K562 (cell line): ENCODE measurements at regions not wholly inside any gene's neighbourhood (a gene's known extent, or its start where the extent isn't known, plus 50 kb on each side); places are given as distances from the start of the nearest gene placed in this dataset.

Experiments
- ATAC-seq: fragments of 200-7000 bp; cut with Tn5 transposase; 3 replicates; pipeline ENCODE4 v1.9.1; 2020; ENCODE audit warnings: moderate library complexity
- BruUV-seq: library from RNA; stranded (reverse); fragments of 400-500 nt; replicated peaks from 2 replicates; lab custom pipeline; 2021; lab: Mats Ljungman, UMichigan
- CTCF ChIA-PET: fragments of 300-600 bp; formaldehyde crosslinking; extraction: SDS; loops from one replicate; lab custom pipeline; 2021; ENCODE audit warnings: low intra/inter-chr PET ratio; lab: Yijun Ruan, JAX
- POLR2A ChIA-PET: fragments of 300-600, 350-650 bp; sonication (Branson Sonifier 250); formaldehyde crosslinking; extraction: SDS; loops from one replicate; lab custom pipeline; 2021; ENCODE audit warnings: antibody characterized with exemption, inconsistent platforms; lab: Yijun Ruan, JAX
- DNase-seq, 4 experiments: peaks; one replicate each; pipeline versions ENCODE4 v3.0.0 to v3.0.0-alpha.2; 2011 to 2018; ENCODE audit warnings: low spot score in 3 of 4, mixed read lengths in 3 of 4; ENCODE audit errors: extremely low read depth in 1 of 4
- FAIRE-seq: peaks from 2 replicates; lab custom pipeline; 2011; peaks lifted over from hg19 to GRCh38; lab: Jason Lieb, UNC
- H2AFZ ChIP-seq: 2 replicates; pipeline ENCODE4 v1.6.0; 2011; ENCODE audit warnings: low read depth, low read length, control low read depth, inconsistent platforms
- H3K27ac ChIP-seq: fragments of 200-600 bp; 3 replicates; pipeline ENCODE4 v1.8.0; 2011; ENCODE audit warnings: low read depth, mild to moderate bottlenecking, control low read depth, inconsistent platforms, low read length, moderate library complexity, mixed read lengths; ENCODE audit errors: extremely low read depth
- H3K27me3 ChIP-seq, 2 experiments: fragments of 300-600 bp in 1 of 2; 2 replicates in 1 of 2; 3 replicates in 1 of 2; pipeline versions ENCODE4 v1.6.0 to v1.8.0; 2011; ENCODE audit warnings: inconsistent platforms in 2 of 2, low read length in 2 of 2, mild to moderate bottlenecking in 1 of 2, mixed read lengths in 1 of 2, moderate library complexity in 1 of 2; ENCODE audit not compliant: control insufficient read depth in 2 of 2, insufficient read depth in 2 of 2
- H3K36me3 ChIP-seq: fragments of 300-600 bp; 3 replicates; pipeline ENCODE4 v1.8.0; 2011; ENCODE audit warnings: mild to moderate bottlenecking, low read length, inconsistent platforms; ENCODE audit not compliant: control insufficient read depth, insufficient read depth
- H3K4me1 ChIP-seq, 2 experiments: fragments of 200-600 bp in 1 of 2; replicated peaks in 1 of 2; 2 replicates in 1 of 2; 3 replicates in 1 of 2; pipeline versions ENCODE4 v1.5.1 to v1.8.0; 2011; ENCODE audit warnings: inconsistent platforms in 2 of 2, low read length in 2 of 2, mild to moderate bottlenecking in 1 of 2, mixed read lengths in 1 of 2, moderate library complexity in 1 of 2; ENCODE audit not compliant: control insufficient read depth in 2 of 2, insufficient read depth in 2 of 2
- H3K4me2 ChIP-seq: 2 replicates; pipeline ENCODE4 v1.6.1; 2011; ENCODE audit warnings: low read length, control low read depth, inconsistent platforms, mixed read lengths; ENCODE audit not compliant: insufficient read depth
- H3K4me3 ChIP-seq: fragments of 200-600 bp; sonication (generic), shearing (Covaris generic); 2 replicates; pipeline ENCODE4 v1.5.1; 2016; ENCODE audit warnings: control low read depth, inconsistent platforms
- H3K79me2 ChIP-seq: fragments of 200-600 bp; 3 replicates; pipeline ENCODE4 v1.8.0; 2011; ENCODE audit warnings: low read length, inconsistent platforms; ENCODE audit not compliant: control insufficient read depth, insufficient read depth
- H3K9ac ChIP-seq, 2 experiments: 2 replicates each; pipeline versions ENCODE4 v1.6.0 to v1.6.1; 2011; ENCODE audit warnings: low read depth in 2 of 2, low read length in 2 of 2, control low read depth in 1 of 2, inconsistent platforms in 1 of 2, mild to moderate bottlenecking in 1 of 2, mixed read lengths in 1 of 2; ENCODE audit not compliant: insufficient read depth in 1 of 2
- H3K9me1 ChIP-seq: one replicate; pipeline ENCODE4 v1.6.0; 2011; ENCODE audit warnings: inconsistent platforms, mild to moderate bottlenecking, low read length, moderate library complexity; ENCODE audit not compliant: control insufficient read depth, insufficient read depth
- H3K9me3 ChIP-seq: replicated peaks from 2 replicates; pipeline ENCODE4 v1.5.1; 2011; ENCODE audit warnings: low read depth, low read length, inconsistent platforms; ENCODE audit not compliant: control insufficient read depth, insufficient read depth
- H4K20me1 ChIP-seq: replicated peaks from 2 replicates; pipeline ENCODE4 v1.6.1; 2011; ENCODE audit warnings: low read length, inconsistent platforms, mixed read lengths; ENCODE audit not compliant: control insufficient read depth, insufficient read depth
- ARID4B ChIP-seq: sonication (generic); formaldehyde crosslinking; IDR thresholded peaks from 2 replicates; pipeline ENCODE4 v1.8.0; 2022; ENCODE audit warnings: mild to moderate bottlenecking, missing genetic modification reagents
- LEF1 ChIP-seq: fragments of 450-650 bp; IDR thresholded peaks from 2 replicates; pipeline ENCODE4 v1.6.1; 2016; ENCODE audit warnings: mild to moderate bottlenecking
- NEUROD1 ChIP-seq: fragments of 150-350 bp; IDR thresholded peaks from 2 replicates; pipeline ENCODE4 v1.6.1; 2014; ENCODE audit warnings: borderline replicate concordance, low read length, low read depth; ENCODE audit not compliant: partially characterized antibody
- NFE2L1 ChIP-seq: fragments of 450-650 bp; IDR thresholded peaks from 2 replicates; pipeline ENCODE4 v1.6.1; 2016; ENCODE audit warnings: missing genetic modification characterization, low read depth, mild to moderate bottlenecking, missing compliant biosample characterization, moderate library complexity, borderline replicate concordance
- NONO ChIP-seq, 2 experiments: fragments of 200-400 bp in 1 of 2; fragments of 450-650 bp in 1 of 2; formaldehyde crosslinking in 1 of 2; IDR thresholded peaks; 2 replicates each; pipeline ENCODE4 v1.6.1; 2017; ENCODE audit warnings: low read depth in 2 of 2, mild to moderate bottlenecking in 2 of 2, moderate library complexity in 2 of 2, low read length in 1 of 2
- TAF7 ChIP-seq: fragments of 450-650 bp; IDR thresholded peaks from 2 replicates; pipeline ENCODE4 v1.6.1; 2016; ENCODE audit warnings: missing genetic modification characterization, missing compliant biosample characterization
- TOE1 ChIP-seq, 2 experiments: fragments of 450-650 bp in 1 of 2; sonication (generic) in 1 of 2; formaldehyde crosslinking in 1 of 2; IDR thresholded peaks; 2 replicates each; pipeline versions ENCODE4 v1.7.1 to v1.8.0; 2016 to 2022; ENCODE audit warnings: borderline replicate concordance in 2 of 2, mild to moderate bottlenecking in 2 of 2, antibody characterized with exemption in 1 of 2, inconsistent platforms in 1 of 2, low read depth in 1 of 2, missing genetic modification reagents in 1 of 2, moderate library complexity in 1 of 2
- ZC3H11A ChIP-seq: IDR thresholded peaks from 2 replicates; pipeline ENCODE4 v1.6.1; 2012; ENCODE audit warnings: low read depth, low read length, improper control_type of control experiment
- ZNF668 ChIP-seq: fragments of 250-450 bp; sonication (Bioruptor Pico); IDR thresholded peaks from 2 replicates; pipeline ENCODE4 v1.8.0; 2022; ENCODE audit warnings: mild to moderate bottlenecking, inconsistent platforms
- WGBS: fragments of 100-300 bp; shearing (Covaris generic); methylation state at CpG from one replicate; pipeline ENCODE4 v1.1.6; 2016; ENCODE audit warnings: low coverage, mixed read lengths; ENCODE audit not compliant: insufficient coverage; ENCODE audit errors: missing lambda C conversion rate; 5-methylcytosine and 5-hydroxymethylcytosine counted together
- in situ Hi-C: fragments of 300-500 bp; cut with MboI; formaldehyde crosslinking; loops from 4 replicates; pipeline ENCODE4 v1.15.0; 2018; ENCODE audit warnings: inconsistent platforms, mixed read lengths
- intact Hi-C: fragments of 100-400 bp; cut with micrococcal nuclease; formaldehyde crosslinking; loops from 2 replicates; pipeline ENCODE4 v1.14.2; 2022

- TF ChIP-seq LEF1 (no peak), ARID4B (no peak), TOE1 (IDR thresholded peaks at IDR 0.05; ENCODE audit: borderline replicate concordance) (no peak), TOE1 (CRISPR knock-in tag; IDR thresholded peaks at IDR 0.05; ENCODE audit: borderline replicate concordance, low read depth) (no peak), NEUROD1 (no peak)
These were observed 240.7 kb downstream of the MEIS1 start (continued) for GRCh38 chr2:66675591-66675990.

- Histone ChIP-seq H3K27me3 (no peaks in the 10 kb centered on the region), H3K4me2 (no peak overlapping the region), H3K36me3 (no peaks in the 10 kb centered on the region), H3K4me3 (no peak overlapping the region), H4K20me1 (no peaks in the 10 kb centered on the region), H3K9ac (no peak overlapping the region), H3K4me1 (no peaks in the 10 kb centered on the region), H3K9me3 (no peaks in the 10 kb centered on the region), H3K27ac (no peak overlapping the region), H3K79me2 (no peaks in the 10 kb centered on the region), H2AFZ (no peak overlapping the region), H3K9me1 (no peaks in the 10 kb centered on the region)
- WGBS, result no CpG with 5 or more reads among the region's 2 CpGs
- no TSS peak for BruUV-seq
- TF ChIP-seq ZC3H11A (no peak), TAF7 (tag) (no peak), ZNF668 (CRISPR knock-in tag) (no peak), NONO (IDR thresholded peaks at IDR 0.05; ENCODE audit: low read depth in 2 of 2, low read length in 1 of 2) (no peak), NFE2L1 (tag) (no peak)
- ATAC-seq, result no peak
- no peak for FAIRE-seq
- in situ Hi-C loops, result no loop called here
- ChIA-PET CTCF (no interaction called here), POLR2A (no interaction called here)
- no peak for DNase-seq
- intact Hi-C loops, result no loop called here
These were observed 244.5 kb downstream of the MEIS1 start for GRCh38 chr2:66679442-66679841.
